Common myeloid progenitor, CD34-positive (primary cell): ENCODE measurements at regions not wholly inside any gene's neighbourhood (a gene's known extent, or its start where the extent isn't known, plus 50 kb on each side); places are given as distances from the start of the nearest gene placed in this dataset.
"Not testable (repeated sequence)": the region's sequence is repeated elsewhere in the genome, so short reads cannot be mapped to it uniquely, and the experiment has no call there.

Source experiments
- CTCF ChIA-PET: fragments of 350-600 bp; sonication (Branson Sonifier 250); formaldehyde crosslinking; loops from one replicate; lab custom pipeline; 2021; ENCODE audit warnings: antibody characterized with exemption; lab: Charles Lee
- POLR2A ChIA-PET: fragments of 350-600 bp; sonication (Branson Sonifier 250); formaldehyde crosslinking; loops from one replicate; lab custom pipeline; 2021; ENCODE audit warnings: antibody characterized with exemption; lab: Charles Lee
- DNase-seq, 3 donors: peaks; one replicate each; pipeline versions ENCODE4 v3.0.0 to v3.0.0-alpha.2; 2013
- H3K27ac ChIP-seq, 2 experiments: 1 replicate in 1 of 2; 2 replicates in 1 of 2; pipeline ENCODE4 v1.7.0; 2013; ENCODE audit warnings: inconsistent platforms in 2 of 2, low read length in 2 of 2, mild to moderate bottlenecking in 2 of 2, low read depth in 1 of 2, moderate library complexity in 1 of 2; ENCODE audit not compliant: severe bottlenecking in 2 of 2, insufficient read depth in 1 of 2, poor library complexity in 1 of 2
- H3K27me3 ChIP-seq, 5 experiments: replicated peaks in 2 of 5; 1 replicate in 3 of 5; 2 replicates in 2 of 5; pipeline versions ENCODE4 v1.6.1 to v1.7.0; 2013; ENCODE audit warnings: low read length in 4 of 5, mild to moderate bottlenecking in 2 of 5, moderate library complexity in 2 of 5, inconsistent platforms in 1 of 5; ENCODE audit not compliant: insufficient read depth in 5 of 5, control insufficient read depth in 4 of 5
- H3K36me3 ChIP-seq, 4 experiments: 1 replicate in 2 of 4; 2 replicates in 2 of 4; pipeline versions ENCODE4 v1.6.1 to v1.7.0; 2013; ENCODE audit warnings: low read length in 3 of 4, control low read depth in 1 of 4, mild to moderate bottlenecking in 1 of 4; ENCODE audit not compliant: control insufficient read depth in 4 of 4, insufficient read depth in 4 of 4
- H3K4me1 ChIP-seq, 4 experiments: 1 replicate in 3 of 4; 2 replicates in 1 of 4; pipeline versions ENCODE4 v1.6.1 to v1.7.1; 2013; ENCODE audit warnings: low read length in 3 of 4, mild to moderate bottlenecking in 3 of 4, control low read depth in 1 of 4, inconsistent platforms in 1 of 4, moderate library complexity in 1 of 4; ENCODE audit not compliant: control insufficient read depth in 4 of 4, insufficient read depth in 4 of 4; ENCODE audit errors: control extremely low read depth in 1 of 4
- H3K4me3 ChIP-seq, 7 experiments: 1 replicate in 4 of 7; 2 replicates in 3 of 7; pipeline versions ENCODE4 v1.5.1 to v1.7.0; 2013; ENCODE audit warnings: mild to moderate bottlenecking in 7 of 7, low read length in 6 of 7, moderate library complexity in 6 of 7, inconsistent platforms in 2 of 7, low read depth in 2 of 7, control low read depth in 1 of 7; ENCODE audit not compliant: insufficient read depth in 4 of 7, control insufficient read depth in 1 of 7; ENCODE audit errors: extremely low read depth in 1 of 7
- H3K9me3 ChIP-seq, 5 experiments: 1 replicate in 4 of 5; 2 replicates in 1 of 5; pipeline versions ENCODE4 v1.6.1 to v1.7.1; 2013; ENCODE audit warnings: low read length in 4 of 5, mild to moderate bottlenecking in 2 of 5, inconsistent platforms in 1 of 5, low read depth in 1 of 5, moderate library complexity in 1 of 5; ENCODE audit not compliant: control insufficient read depth in 4 of 5, insufficient read depth in 2 of 5; ENCODE audit errors: control extremely low read depth in 1 of 5
- WGBS: methylation state at CpG from one replicate; pipeline ENCODE4 v1.1.5; 2013; ENCODE audit not compliant: insufficient coverage; 5-methylcytosine and 5-hydroxymethylcytosine counted together

DNA sequence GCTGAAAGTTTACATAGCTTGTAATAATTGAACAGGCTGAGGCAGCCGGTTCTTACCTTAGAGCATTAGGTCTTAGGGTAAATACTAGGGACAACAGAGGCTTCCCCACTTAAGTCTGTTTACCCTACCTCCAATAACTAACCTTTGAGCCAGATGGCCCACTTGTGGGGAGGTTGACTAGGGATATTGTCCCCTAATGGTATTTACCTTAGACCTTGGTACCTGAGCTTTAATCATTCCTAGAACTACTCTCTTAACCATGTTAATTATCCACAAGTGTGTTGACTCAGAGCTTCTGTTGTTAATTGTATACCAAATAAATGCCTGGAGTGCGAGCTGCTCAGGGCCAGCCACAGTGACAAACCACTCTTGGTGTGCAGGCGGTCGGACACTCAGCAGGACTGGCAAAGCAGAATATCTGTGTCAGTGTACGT lies 299.2 kb downstream of the TRIML1 start:
- H3K9me3 ChIP-seq, DNase-seq, H3K36me3 ChIP-seq, H3K27ac ChIP-seq, POLR2A ChIA-PET, H3K27me3 ChIP-seq, CTCF ChIA-PET, H3K4me1 ChIP-seq, H3K4me3 ChIP-seq: not testable (repeated sequence)
- 100% methylated on average over 4 of the region's 5 CpGs for WGBS

DNA sequence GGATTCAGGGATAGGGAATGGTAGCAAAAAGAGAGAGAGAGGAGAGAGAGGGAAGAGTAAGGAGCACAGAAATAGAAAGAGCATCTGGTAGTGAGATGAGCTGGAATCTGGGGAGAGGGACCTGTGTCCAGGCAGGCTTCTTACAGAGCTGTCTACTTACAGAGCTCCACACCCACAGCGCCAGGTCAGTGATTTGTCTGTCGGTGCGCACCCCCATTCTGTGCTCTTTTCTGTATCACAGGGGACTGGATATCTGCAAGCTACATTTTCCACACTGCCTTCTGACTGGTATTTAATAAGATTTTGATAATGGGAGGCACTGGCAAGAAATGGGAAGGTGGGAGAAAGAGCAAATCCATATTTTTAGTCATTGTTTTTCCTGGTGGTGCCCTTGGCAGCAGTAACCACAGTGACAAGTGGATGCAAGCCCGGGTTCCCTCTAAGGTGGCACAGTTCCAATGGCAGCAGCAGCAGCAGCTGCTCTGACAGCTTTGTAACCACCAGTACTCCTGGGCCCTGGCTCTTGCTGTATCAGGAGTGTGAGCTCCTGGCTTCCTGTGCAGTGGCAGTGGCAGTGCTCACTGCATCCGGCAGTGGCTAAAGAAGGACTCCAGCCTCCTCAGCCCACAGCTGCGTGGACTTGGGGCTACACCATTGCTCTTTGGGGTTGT lies 300.5 kb downstream of the TRIML1 start:
- H3K9me3 ChIP-seq = no peaks in the 10 kb centered on the region
- no peak overlapping the region for H3K4me3 ChIP-seq
- no peaks in the 10 kb centered on the region for H3K27me3 ChIP-seq
- H3K4me1 ChIP-seq = no peaks in the 10 kb centered on the region
- H3K36me3 ChIP-seq = no peaks in the 10 kb centered on the region
- 64% methylated on average over 3 of the region's 6 CpGs for WGBS
- DNase-seq = no peak
- CTCF ChIA-PET = no interaction called here
- POLR2A ChIA-PET = no interaction called here
- H3K27ac ChIP-seq = no peak overlapping the region

DNA sequence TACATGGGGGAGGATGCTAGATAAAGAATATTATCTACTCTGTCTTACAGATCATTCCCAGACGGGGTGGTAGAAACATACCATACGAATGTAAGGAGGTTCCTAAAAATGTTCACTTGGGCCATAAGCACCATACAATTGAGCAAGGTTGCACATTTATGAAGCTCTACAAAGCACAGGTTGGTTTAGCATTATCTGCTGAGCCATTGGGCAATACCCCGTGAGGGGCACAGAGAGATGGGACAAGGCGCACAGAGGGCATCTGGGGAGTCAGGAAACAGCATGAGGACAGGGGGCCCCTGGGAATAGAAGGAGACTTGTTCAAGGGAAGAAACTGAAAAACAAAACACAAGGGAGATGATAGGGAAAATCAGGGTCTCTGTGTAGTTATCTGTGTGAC lies 305.3 kb downstream of the TRIML1 start:
- Histone ChIP-seq H3K27ac (no peak overlapping the region), H3K4me1 (no peaks in the 10 kb centered on the region), H3K27me3 (no peaks in the 10 kb centered on the region), H3K4me3 (no peak overlapping the region), H3K9me3 (no peaks in the 10 kb centered on the region), H3K36me3 (no peaks in the 10 kb centered on the region)
- POLR2A ChIA-PET = no interaction called here
- DNase-seq = no peak
- 87% methylated on average over 4 of the region's 4 CpGs for WGBS
- CTCF ChIA-PET = no interaction called here

DNA sequence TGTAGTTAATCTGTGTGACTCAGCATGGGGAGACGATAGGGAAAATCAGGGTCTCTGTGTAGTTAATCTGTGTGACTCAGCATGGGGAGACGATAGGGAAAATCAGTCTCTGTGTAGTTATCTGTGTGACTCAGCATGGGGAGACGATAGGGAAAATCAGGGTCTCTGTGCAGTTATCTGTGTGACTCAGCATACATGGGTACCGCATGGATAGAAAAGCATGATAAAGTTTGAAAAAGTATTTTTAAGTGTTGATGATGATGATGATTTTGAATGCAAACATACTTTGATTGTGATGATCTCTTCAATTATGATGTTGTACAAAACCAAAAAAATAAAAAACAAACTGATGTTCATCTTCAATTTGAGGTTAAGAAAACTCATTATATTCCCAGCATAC lies 309.8 kb downstream of the TRIML1 start:
- CTCF ChIA-PET, H3K27ac ChIP-seq: not testable (repeated sequence)
- WGBS = 80% methylated on average over 2 of the region's 4 CpGs

DNA sequence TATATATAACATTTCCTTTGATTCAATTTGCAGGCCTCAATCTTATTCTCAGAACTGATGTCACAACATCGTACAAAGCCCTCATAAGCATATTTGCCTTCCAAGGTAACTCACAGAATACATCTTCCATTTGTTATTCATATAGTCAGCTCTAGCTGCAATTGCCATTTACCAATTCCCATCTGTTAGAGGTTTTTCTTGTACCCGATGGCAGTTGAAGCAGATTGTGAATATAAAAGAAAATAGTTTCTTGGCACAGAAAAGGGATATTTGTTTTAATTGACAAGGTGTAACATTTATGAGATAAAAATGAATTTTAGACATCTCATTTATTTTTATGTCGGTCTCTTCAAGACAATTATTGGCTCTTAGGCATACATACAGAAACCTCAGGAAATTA lies 311.3 kb downstream of the TRIML1 start:
- Histone ChIP-seq H3K9me3 (no peaks in the 10 kb centered on the region), H3K36me3 (no peaks in the 10 kb centered on the region), H3K27me3 (no peaks in the 10 kb centered on the region), H3K27ac (no peak overlapping the region), H3K4me1 (no peaks in the 10 kb centered on the region), H3K4me3 (no peak overlapping the region)
- CTCF ChIA-PET = no interaction called here
- POLR2A ChIA-PET = no interaction called here
- DNase-seq = no peak
- WGBS = 75% methylated on average over 1 of the region's 3 CpGs

More for the DNA sequence above, 309.8 kb downstream of the TRIML1 start:
- H3K36me3 ChIP-seq, H3K4me3 ChIP-seq, H3K9me3 ChIP-seq, H3K27me3 ChIP-seq, POLR2A ChIA-PET, DNase-seq, H3K4me1 ChIP-seq: not testable (repeated sequence)

DNA sequence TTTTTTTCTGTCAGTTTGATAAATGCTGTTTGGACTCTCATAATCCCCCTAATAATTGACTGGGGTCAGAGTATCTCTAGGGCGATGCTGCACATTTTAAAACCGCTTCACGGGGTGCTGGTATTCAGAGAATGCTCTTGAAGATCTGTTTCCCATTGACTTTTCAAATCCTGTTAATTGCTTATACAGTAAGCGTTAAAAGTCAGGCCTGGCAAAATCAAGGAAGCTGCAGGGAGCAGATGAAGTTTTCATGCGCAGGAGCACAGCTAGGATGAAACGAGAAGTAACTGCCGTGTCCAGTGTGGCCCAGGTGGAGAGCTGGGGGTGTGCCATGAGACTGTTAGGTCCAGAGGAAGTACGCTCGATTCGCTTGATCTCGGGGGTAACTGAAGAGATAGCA lies 312.9 kb downstream of the TRIML1 start:
- Histone ChIP-seq H3K4me3 (no peak overlapping the region), H3K36me3 (no peaks in the 10 kb centered on the region), H3K9me3 (no peaks in the 10 kb centered on the region), H3K4me1 (no peaks in the 10 kb centered on the region), H3K27ac (no peak overlapping the region), H3K27me3 (no peaks in the 10 kb centered on the region)
- CTCF ChIA-PET = no interaction called here
- WGBS = 32% methylated on average over 10 of the region's 11 CpGs
- POLR2A ChIA-PET = no interaction called here
- no peak for DNase-seq

DNA sequence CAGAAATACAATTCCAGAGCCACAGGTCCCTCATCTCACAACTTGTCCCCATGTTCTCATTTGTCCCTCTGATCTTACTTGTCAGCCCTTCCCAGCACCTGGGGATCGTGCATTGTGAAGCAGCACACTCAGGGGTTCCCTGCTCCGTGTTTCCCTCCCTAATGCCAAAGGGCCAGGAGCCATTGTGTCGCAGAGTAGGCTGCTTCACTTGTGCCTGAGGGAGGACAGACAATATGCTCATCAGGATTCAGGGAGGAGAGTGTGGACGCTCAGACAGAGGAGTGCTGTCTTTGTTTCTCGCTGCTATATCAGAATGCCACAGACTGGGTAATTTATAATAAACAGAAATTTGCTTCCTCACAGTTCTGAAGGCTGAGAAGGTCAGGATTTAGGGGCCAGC lies 315.3 kb downstream of the TRIML1 start:
- CTCF ChIA-PET = no interaction called here
- Histone ChIP-seq H3K4me1 (no peaks in the 10 kb centered on the region), H3K36me3 (no peaks in the 10 kb centered on the region), H3K27ac (no peak overlapping the region), H3K4me3 (no peak overlapping the region), H3K27me3 (no peaks in the 10 kb centered on the region), H3K9me3 (no peaks in the 10 kb centered on the region)
- 83% methylated on average over 4 of the region's 5 CpGs for WGBS
- no peak for DNase-seq
- POLR2A ChIA-PET = no interaction called here
